Type B pancreatic cell (in vitro differentiated cells): ENCODE measurements at regions not wholly inside any gene's neighbourhood (a gene's known extent, or its start where the extent isn't known, plus 50 kb on each side); places are given as distances from the start of the nearest gene placed in this dataset.

ENCODE experiments used
- DNase-seq: peaks from one replicate; pipeline ENCODE4 v3.0.0; 2021; ENCODE audit warnings: mixed read lengths; ENCODE audit not compliant: unreplicated experiment; ENCODE audit errors: extremely low spot score
- H3K27ac Mint-ChIP-seq: 2 replicates; pipeline ENCODE4 v1.8.0; 2021; ENCODE audit warnings: mild to moderate bottlenecking, mixed read lengths
- H3K27me3 Mint-ChIP-seq: 2 replicates; pipeline ENCODE4 v1.8.0; 2021; ENCODE audit warnings: mixed read lengths
- H3K36me3 Mint-ChIP-seq: 2 replicates; pipeline ENCODE4 v1.8.0; 2021; ENCODE audit warnings: mixed read lengths
- H3K4me1 Mint-ChIP-seq: one replicate; pipeline ENCODE4 v1.8.0; 2021; ENCODE audit warnings: mixed read lengths; ENCODE audit not compliant: unreplicated experiment
- H3K4me3 Mint-ChIP-seq: 2 replicates; pipeline ENCODE4 v1.8.0; 2021; ENCODE audit warnings: mild to moderate bottlenecking, mixed read lengths
- H3K9me3 Mint-ChIP-seq: 2 replicates; pipeline ENCODE4 v1.8.0; 2021; ENCODE audit warnings: mixed read lengths
- TF ChIP-seq, protein P1 (sequence below): fragments of 200-600 bp; sonication (generic); conservative IDR thresholded peaks from 2 replicates; pipeline ENCODE4 v1.5.0; 2021; ENCODE audit warnings: antibody characterized with exemption, mild to moderate bottlenecking

DNA sequence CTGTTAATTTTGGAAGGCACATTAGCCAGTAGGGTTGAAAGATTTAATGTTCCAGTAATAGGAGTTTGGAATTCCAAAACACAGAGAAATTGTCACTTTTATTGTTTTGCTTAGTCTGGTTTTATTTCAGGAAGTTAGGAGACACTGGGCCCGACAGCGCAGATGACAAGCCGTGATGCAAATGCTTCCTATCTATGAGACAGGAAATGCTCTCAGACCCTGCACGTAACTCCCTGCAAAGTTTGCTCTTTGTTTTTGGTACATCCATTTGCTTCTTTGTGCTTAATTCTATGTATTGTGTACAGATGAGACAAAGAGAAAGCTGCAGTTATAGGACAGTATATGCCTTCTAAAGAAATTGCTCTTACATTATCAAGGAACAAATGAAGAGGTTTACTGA is 201.6 kb upstream of the SGK1 start:
- H3K4me3 Mint-ChIP-seq, result no peak overlapping the region
- peaks cover 5% of the 10 kb centered on the region for H3K27me3 Mint-ChIP-seq
- TF ChIP-seq, protein P1, sequence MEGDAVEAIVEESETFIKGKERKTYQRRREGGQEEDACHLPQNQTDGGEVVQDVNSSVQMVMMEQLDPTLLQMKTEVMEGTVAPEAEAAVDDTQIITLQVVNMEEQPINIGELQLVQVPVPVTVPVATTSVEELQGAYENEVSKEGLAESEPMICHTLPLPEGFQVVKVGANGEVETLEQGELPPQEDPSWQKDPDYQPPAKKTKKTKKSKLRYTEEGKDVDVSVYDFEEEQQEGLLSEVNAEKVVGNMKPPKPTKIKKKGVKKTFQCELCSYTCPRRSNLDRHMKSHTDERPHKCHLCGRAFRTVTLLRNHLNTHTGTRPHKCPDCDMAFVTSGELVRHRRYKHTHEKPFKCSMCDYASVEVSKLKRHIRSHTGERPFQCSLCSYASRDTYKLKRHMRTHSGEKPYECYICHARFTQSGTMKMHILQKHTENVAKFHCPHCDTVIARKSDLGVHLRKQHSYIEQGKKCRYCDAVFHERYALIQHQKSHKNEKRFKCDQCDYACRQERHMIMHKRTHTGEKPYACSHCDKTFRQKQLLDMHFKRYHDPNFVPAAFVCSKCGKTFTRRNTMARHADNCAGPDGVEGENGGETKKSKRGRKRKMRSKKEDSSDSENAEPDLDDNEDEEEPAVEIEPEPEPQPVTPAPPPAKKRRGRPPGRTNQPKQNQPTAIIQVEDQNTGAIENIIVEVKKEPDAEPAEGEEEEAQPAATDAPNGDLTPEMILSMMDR, result no peak
- no peaks in the 10 kb centered on the region for H3K36me3 Mint-ChIP-seq
- H3K4me1 Mint-ChIP-seq, result peaks cover 30% of the 10 kb centered on the region
- H3K27ac Mint-ChIP-seq, result no peak overlapping the region
- H3K9me3 Mint-ChIP-seq, result no peaks in the 10 kb centered on the region
- no peak for DNase-seq

DNA sequence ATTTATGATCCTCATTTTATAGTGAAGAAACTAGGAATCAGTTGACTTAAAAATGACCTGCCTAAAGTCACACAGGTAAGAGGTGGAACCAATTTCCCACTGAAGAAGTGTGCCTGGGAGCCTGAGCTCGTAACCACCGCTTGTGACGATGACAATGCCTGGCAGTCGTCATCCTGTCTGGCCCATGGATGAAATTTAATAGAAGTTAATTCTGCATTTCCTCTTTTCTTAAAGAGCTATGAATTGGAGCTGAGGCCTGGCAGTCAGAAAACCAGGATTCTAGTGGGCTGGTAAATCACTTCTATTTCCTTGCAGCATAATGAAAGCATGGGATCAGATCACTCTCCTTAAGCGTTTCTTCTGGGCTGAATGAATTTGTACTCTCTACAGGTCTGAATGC is 200.0 kb upstream of the SGK1 start:
- Mint-ChIP-seq H3K27ac (no peak overlapping the region), H3K27me3 (peaks cover 2% of the 10 kb centered on the region), H3K36me3 (no peaks in the 10 kb centered on the region), H3K9me3 (no peaks in the 10 kb centered on the region), H3K4me3 (no peak overlapping the region), H3K4me1 (peaks cover 32% of the 10 kb centered on the region)
- TF ChIP-seq, protein P1, result no peak
- no peak for DNase-seq

DNA sequence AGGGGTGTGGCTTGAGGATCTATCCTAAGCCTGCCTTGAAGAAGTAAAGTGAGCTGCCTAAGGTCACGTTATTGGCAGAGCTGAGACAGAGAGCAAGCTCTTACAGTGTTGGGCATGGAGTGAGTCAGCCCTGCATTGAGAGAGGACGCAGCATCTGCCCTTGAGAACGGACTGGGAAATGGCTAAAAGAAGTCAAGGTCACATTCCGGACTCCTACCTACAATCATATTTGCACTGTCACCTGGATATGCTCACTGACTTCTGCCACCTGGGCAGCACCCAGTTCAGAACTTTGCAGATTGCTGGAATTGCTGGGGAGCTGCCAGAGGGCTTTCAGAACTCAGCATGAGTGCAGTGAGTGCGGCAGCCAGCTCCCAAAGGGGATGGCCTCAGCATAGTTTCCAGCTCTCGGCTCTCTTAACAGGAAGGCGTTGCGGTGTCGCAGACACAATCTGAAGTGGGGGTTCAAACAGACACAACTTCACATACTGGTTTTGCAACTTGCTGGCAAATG is 199.3 kb upstream of the SGK1 start:
- TF ChIP-seq, protein P1, result no peak
- no peaks in the 10 kb centered on the region for H3K27me3 Mint-ChIP-seq
- H3K4me3 Mint-ChIP-seq, result peak overlapping the region; percentile 31
- no peak for DNase-seq
- peaks cover 38% of the 10 kb centered on the region for H3K4me1 Mint-ChIP-seq
- H3K9me3 Mint-ChIP-seq, result no peaks in the 10 kb centered on the region
- H3K27ac Mint-ChIP-seq, result no peak overlapping the region
- H3K36me3 Mint-ChIP-seq, result no peaks in the 10 kb centered on the region

DNA sequence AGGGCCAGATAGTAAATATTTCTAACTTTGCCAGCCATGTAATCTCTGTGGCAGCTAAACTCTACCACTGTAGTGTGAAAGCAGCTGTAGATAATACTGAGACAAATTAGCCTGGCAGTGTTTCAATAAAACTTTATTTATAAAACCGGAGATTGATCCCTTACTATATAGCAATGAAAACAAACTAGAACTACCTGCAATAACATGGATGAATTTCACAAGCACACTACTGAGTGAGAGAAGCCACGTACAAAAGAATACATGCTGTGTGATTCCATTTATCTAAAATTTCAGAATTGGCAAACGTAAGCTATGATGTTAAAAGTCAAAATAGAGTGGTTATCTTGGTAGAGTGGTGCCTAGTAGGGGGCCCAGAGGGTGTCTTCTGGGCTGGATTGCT is 198.7 kb upstream of the SGK1 start:
- H3K4me1 Mint-ChIP-seq, result peaks cover 38% of the 10 kb centered on the region

DNA sequence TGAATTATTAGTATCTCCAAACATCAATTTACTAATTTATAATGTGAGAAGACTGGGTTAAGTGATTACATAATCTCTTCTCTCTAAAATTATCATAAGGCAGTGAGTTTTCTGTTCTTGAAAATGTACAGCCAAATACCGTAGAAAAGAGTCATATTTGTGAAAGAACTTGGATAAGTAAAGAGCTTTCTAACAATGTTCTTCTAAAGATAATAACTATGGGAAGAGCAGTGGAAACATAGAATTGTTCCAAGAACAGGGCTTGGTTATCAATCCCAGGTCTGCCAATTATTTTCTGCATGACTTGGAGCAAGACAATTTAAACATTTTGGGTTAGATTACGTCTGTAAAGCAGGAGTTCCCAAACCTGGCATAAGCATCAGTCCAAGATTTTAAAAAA is 198.1 kb upstream of the SGK1 start:
- Mint-ChIP-seq H3K9me3 (no peaks in the 10 kb centered on the region), H3K4me3 (no peak overlapping the region), H3K36me3 (no peaks in the 10 kb centered on the region), H3K27ac (no peak overlapping the region), H3K4me1 (peaks cover 39% of the 10 kb centered on the region), H3K27me3 (no peaks in the 10 kb centered on the region)
- no peak for DNase-seq
- TF ChIP-seq, protein P1, result no peak

More for the DNA sequence above, 198.7 kb upstream of the SGK1 start:
- DNase-seq, result no peak
- Mint-ChIP-seq H3K9me3 (no peaks in the 10 kb centered on the region), H3K27me3 (no peaks in the 10 kb centered on the region), H3K36me3 (no peaks in the 10 kb centered on the region), H3K4me3 (no peak overlapping the region), H3K27ac (no peak overlapping the region)
- TF ChIP-seq, protein P1, result no peak

DNA sequence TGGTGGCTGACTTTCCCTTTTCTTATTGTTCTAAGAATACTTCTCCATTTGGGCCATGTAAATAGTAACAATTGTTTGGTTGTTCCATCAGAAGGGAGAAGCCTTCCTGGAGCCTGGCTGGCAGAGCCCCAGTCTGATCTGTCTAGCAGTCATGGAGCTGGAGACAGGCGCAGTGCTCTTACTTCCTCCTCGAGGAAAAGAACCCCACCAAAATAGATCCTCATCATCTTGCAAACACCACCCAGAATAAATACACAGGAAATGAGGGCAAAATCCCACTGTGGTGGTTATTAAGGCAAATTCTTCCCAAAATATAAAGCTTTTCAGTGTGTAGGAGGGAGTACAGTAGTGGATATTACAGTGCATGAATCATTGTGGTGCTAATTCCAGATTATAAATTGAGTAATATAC is 195.1 kb upstream of the SGK1 start:
- DNase-seq, result no peak
- H3K4me3 Mint-ChIP-seq, result no peak overlapping the region
- H3K36me3 Mint-ChIP-seq, result no peaks in the 10 kb centered on the region
- H3K27me3 Mint-ChIP-seq, result no peaks in the 10 kb centered on the region
- peaks cover 24% of the 10 kb centered on the region for H3K4me1 Mint-ChIP-seq
- H3K27ac Mint-ChIP-seq, result no peak overlapping the region
- TF ChIP-seq, protein P1, result no peak
- no peaks in the 10 kb centered on the region for H3K9me3 Mint-ChIP-seq
